ENCODE measurements at regions not wholly inside any gene's neighbourhood (a gene's known extent, or its start where the extent isn't known, plus 50 kb on each side); places are given as distances from the start of the nearest gene placed in this dataset.

GRCh38 chr9:32248189-32248712 is 136.2 kb upstream of the ACO1 start:
- ChIA-PET POLR2A (no interaction called here), CTCF (interaction anchor here (1.2 kb wide), 1 partner anchor 10 kb away, joined by 4 read pairs; no protein-coding TSS in a partner anchor)
- H3K4me3 ChIP-seq (ENCODE audit: control insufficient read depth in 1 of 7, extremely low read depth in 1 of 7, insufficient read depth in 4 of 7, low read depth in 2 of 7, low read length in 6 of 7) = no peak overlapping the region

GRCh38 chr9:32251539-32251938 is 132.9 kb upstream of the ACO1 start:
- Histone ChIP-seq H3K9me3 (ENCODE audit: control extremely low read depth in 1 of 5, control insufficient read depth in 4 of 5, insufficient read depth in 2 of 5, low read depth in 1 of 5, low read length in 4 of 5) (no peaks in the 10 kb centered on the region), H3K27ac (ENCODE audit: insufficient read depth in 1 of 2, low read depth in 1 of 2, low read length in 2 of 2, poor library complexity in 1 of 2, severe bottlenecking in 2 of 2) (no peak overlapping the region), H3K4me1 (ENCODE audit: control extremely low read depth in 1 of 4, control insufficient read depth in 4 of 4, insufficient read depth in 4 of 4, low read length in 3 of 4) (peaks cover 0 to 5% (median 0%) of the 10 kb centered on the region in 4 experiments), H3K4me3 (ENCODE audit: control insufficient read depth in 1 of 7, extremely low read depth in 1 of 7, insufficient read depth in 4 of 7, low read depth in 2 of 7, low read length in 6 of 7) (no peak overlapping the region), H3K36me3 (ENCODE audit: control insufficient read depth in 4 of 4, insufficient read depth in 4 of 4, low read length in 3 of 4) (no peaks in the 10 kb centered on the region), H3K27me3 (replicated peaks in 2 of 5; ENCODE audit: control insufficient read depth in 4 of 5, insufficient read depth in 5 of 5, low read length in 4 of 5) (no peaks in the 10 kb centered on the region)
- WGBS (ENCODE audit: insufficient coverage) = 4% methylated on average over 4 of the region's 5 CpGs
- POLR2A ChIA-PET = no interaction called here
- peak; percentile 40 to 66 (median 58) for DNase-seq
- CTCF ChIA-PET = interaction anchor here (0.7 to 2.0 kb wide), 10 partner anchors 8 to 1133 kb away, joined by 3 to 15 read pairs (median 3); no protein-coding TSS in a partner anchor

More at GRCh38 chr9:32248189-32248712, 136.2 kb upstream of the ACO1 start:
- Histone ChIP-seq H3K27me3 (replicated peaks in 2 of 5; ENCODE audit: control insufficient read depth in 4 of 5, insufficient read depth in 5 of 5, low read length in 4 of 5) (no peaks in the 10 kb centered on the region), H3K4me1 (ENCODE audit: control extremely low read depth in 1 of 4, control insufficient read depth in 4 of 4, insufficient read depth in 4 of 4, low read length in 3 of 4) (peaks cover 0 to 3% (median 0%) of the 10 kb centered on the region in 4 experiments), H3K27ac (ENCODE audit: insufficient read depth in 1 of 2, low read depth in 1 of 2, low read length in 2 of 2, poor library complexity in 1 of 2, severe bottlenecking in 2 of 2) (no peak overlapping the region), H3K36me3 (ENCODE audit: control insufficient read depth in 4 of 4, insufficient read depth in 4 of 4, low read length in 3 of 4) (no peaks in the 10 kb centered on the region), H3K9me3 (ENCODE audit: control extremely low read depth in 1 of 5, control insufficient read depth in 4 of 5, insufficient read depth in 2 of 5, low read depth in 1 of 5, low read length in 4 of 5) (no peaks in the 10 kb centered on the region)
- no peak for DNase-seq
- 100% methylated on average over 2 of the region's 2 CpGs for WGBS (ENCODE audit: insufficient coverage)

- no peaks in the 10 kb centered on the region for H3K9me3 ChIP-seq (ENCODE audit: control extremely low read depth in 1 of 5, control insufficient read depth in 4 of 5, insufficient read depth in 2 of 5, low read depth in 1 of 5, low read length in 4 of 5)
- no peak for DNase-seq
- ChIA-PET POLR2A (no interaction called here), CTCF (interaction anchor here (0.7 to 1.4 kb wide), 3 partner anchors 10 to 106 kb away, joined by 3 read pairs; no protein-coding TSS in a partner anchor)
- H3K4me1 ChIP-seq (ENCODE audit: control extremely low read depth in 1 of 4, control insufficient read depth in 4 of 4, insufficient read depth in 4 of 4, low read length in 3 of 4) = peaks cover 0 to 8% (median 0%) of the 10 kb centered on the region in 4 experiments
- no peak overlapping the region for H3K27ac ChIP-seq (ENCODE audit: insufficient read depth in 1 of 2, low read depth in 1 of 2, low read length in 2 of 2, poor library complexity in 1 of 2, severe bottlenecking in 2 of 2)
- 33% methylated on average over 1 of the region's 1 CpG for WGBS (ENCODE audit: insufficient coverage)
- no peaks in the 10 kb centered on the region for H3K36me3 ChIP-seq (ENCODE audit: control insufficient read depth in 4 of 4, insufficient read depth in 4 of 4, low read length in 3 of 4)
- no peaks in the 10 kb centered on the region for H3K27me3 ChIP-seq (replicated peaks in 2 of 5; ENCODE audit: control insufficient read depth in 4 of 5, insufficient read depth in 5 of 5, low read length in 4 of 5)
- H3K4me3 ChIP-seq (ENCODE audit: control insufficient read depth in 1 of 7, extremely low read depth in 1 of 7, insufficient read depth in 4 of 7, low read depth in 2 of 7, low read length in 6 of 7) = no peak overlapping the region
These were observed 130.7 kb upstream of the ACO1 start for GRCh38 chr9:32253731-32254130.

- no peak for DNase-seq
- no peaks in the 10 kb centered on the region for H3K27me3 ChIP-seq (replicated peaks in 2 of 5; ENCODE audit: control insufficient read depth in 4 of 5, insufficient read depth in 5 of 5, low read length in 4 of 5)
- POLR2A ChIA-PET = no interaction called here
- H3K9me3 ChIP-seq (ENCODE audit: control extremely low read depth in 1 of 5, control insufficient read depth in 4 of 5, insufficient read depth in 2 of 5, low read depth in 1 of 5, low read length in 4 of 5) = no peaks in the 10 kb centered on the region
- H3K36me3 ChIP-seq (ENCODE audit: control insufficient read depth in 4 of 4, insufficient read depth in 4 of 4, low read length in 3 of 4) = no peaks in the 10 kb centered on the region
- WGBS (ENCODE audit: insufficient coverage) = no CpG with 5 or more reads among the region's 4 CpGs
- no peak overlapping the region for H3K27ac ChIP-seq (ENCODE audit: insufficient read depth in 1 of 2, low read depth in 1 of 2, low read length in 2 of 2, poor library complexity in 1 of 2, severe bottlenecking in 2 of 2)
- H3K4me3 ChIP-seq (ENCODE audit: control insufficient read depth in 1 of 7, extremely low read depth in 1 of 7, insufficient read depth in 4 of 7, low read depth in 2 of 7, low read length in 6 of 7) = no peak overlapping the region
- H3K4me1 ChIP-seq (ENCODE audit: control extremely low read depth in 1 of 4, control insufficient read depth in 4 of 4, insufficient read depth in 4 of 4, low read length in 3 of 4) = peaks cover 0 to 8% (median 0%) of the 10 kb centered on the region in 4 experiments
- CTCF ChIA-PET = no interaction called here
These were observed 129.4 kb upstream of the ACO1 start for GRCh38 chr9:32255026-32255425.

GRCh38 chr9:32258482-32258881 is 126.0 kb upstream of the ACO1 start:
- Histone ChIP-seq H3K9me3 (ENCODE audit: control extremely low read depth in 1 of 5, control insufficient read depth in 4 of 5, insufficient read depth in 2 of 5, low read depth in 1 of 5, low read length in 4 of 5) (no peaks in the 10 kb centered on the region), H3K27me3 (replicated peaks in 2 of 5; ENCODE audit: control insufficient read depth in 4 of 5, insufficient read depth in 5 of 5, low read length in 4 of 5) (no peaks in the 10 kb centered on the region), H3K4me3 (ENCODE audit: control insufficient read depth in 1 of 7, extremely low read depth in 1 of 7, insufficient read depth in 4 of 7, low read depth in 2 of 7, low read length in 6 of 7) (no peak overlapping the region), H3K36me3 (ENCODE audit: control insufficient read depth in 4 of 4, insufficient read depth in 4 of 4, low read length in 3 of 4) (no peaks in the 10 kb centered on the region), H3K4me1 (ENCODE audit: control extremely low read depth in 1 of 4, control insufficient read depth in 4 of 4, insufficient read depth in 4 of 4, low read length in 3 of 4) (peaks cover 0 to 6% (median 0%) of the 10 kb centered on the region in 4 experiments), H3K27ac (ENCODE audit: insufficient read depth in 1 of 2, low read depth in 1 of 2, low read length in 2 of 2, poor library complexity in 1 of 2, severe bottlenecking in 2 of 2) (no peak overlapping the region)
- DNase-seq = no peak
- POLR2A ChIA-PET = no interaction called here
- 100% methylated on average over 2 of the region's 2 CpGs for WGBS (ENCODE audit: insufficient coverage)
- CTCF ChIA-PET = interaction anchor here (1.5 kb wide), 1 partner anchor 9 kb away, joined by 3 read pairs; no protein-coding TSS in a partner anchor

GRCh38 chr9:32260151-32260862 is 124.1 kb upstream of the ACO1 start:
- 91% methylated on average over 5 of the region's 6 CpGs for WGBS (ENCODE audit: insufficient coverage)
- CTCF ChIA-PET = interaction anchor here (1.5 kb wide), 1 partner anchor 9 kb away, joined by 3 read pairs; no protein-coding TSS in a partner anchor

More at GRCh38 chr9:32260151-32260862, 124.1 kb upstream of the ACO1 start:
- H3K9me3 ChIP-seq (ENCODE audit: control extremely low read depth in 1 of 5, control insufficient read depth in 4 of 5, insufficient read depth in 2 of 5, low read depth in 1 of 5, low read length in 4 of 5) = no peaks in the 10 kb centered on the region
- no peaks in the 10 kb centered on the region for H3K27me3 ChIP-seq (replicated peaks in 2 of 5; ENCODE audit: control insufficient read depth in 4 of 5, insufficient read depth in 5 of 5, low read length in 4 of 5)
- DNase-seq = no peak
- no peaks in the 10 kb centered on the region for H3K36me3 ChIP-seq (ENCODE audit: control insufficient read depth in 4 of 4, insufficient read depth in 4 of 4, low read length in 3 of 4)
- POLR2A ChIA-PET = interaction anchor here (0.7 kb wide), 1 partner anchor 220 kb away, joined by 3 read pairs; no protein-coding TSS in a partner anchor
- peaks cover 0 to 6% (median 0%) of the 10 kb centered on the region in 4 experiments for H3K4me1 ChIP-seq (ENCODE audit: control extremely low read depth in 1 of 4, control insufficient read depth in 4 of 4, insufficient read depth in 4 of 4, low read length in 3 of 4)
- no peak overlapping the region for H3K27ac ChIP-seq (ENCODE audit: insufficient read depth in 1 of 2, low read depth in 1 of 2, low read length in 2 of 2, poor library complexity in 1 of 2, severe bottlenecking in 2 of 2)
- no peak overlapping the region for H3K4me3 ChIP-seq (ENCODE audit: control insufficient read depth in 1 of 7, extremely low read depth in 1 of 7, insufficient read depth in 4 of 7, low read depth in 2 of 7, low read length in 6 of 7)
